HG02678 (cell line): ENCODE measurements at regions not wholly inside any gene's neighbourhood (a gene's known extent, or its start where the extent isn't known, plus 50 kb on each side); places are given as distances from the start of the nearest gene placed in this dataset.

Experiments
- ATAC-seq: cut with Tn5 transposase; IDR thresholded peaks from one replicate; pipeline ENCODE4 v1.9.1; 2021; ENCODE audit warnings: mild to moderate bottlenecking, moderate library complexity; ENCODE audit not compliant: unreplicated experiment

DNA sequence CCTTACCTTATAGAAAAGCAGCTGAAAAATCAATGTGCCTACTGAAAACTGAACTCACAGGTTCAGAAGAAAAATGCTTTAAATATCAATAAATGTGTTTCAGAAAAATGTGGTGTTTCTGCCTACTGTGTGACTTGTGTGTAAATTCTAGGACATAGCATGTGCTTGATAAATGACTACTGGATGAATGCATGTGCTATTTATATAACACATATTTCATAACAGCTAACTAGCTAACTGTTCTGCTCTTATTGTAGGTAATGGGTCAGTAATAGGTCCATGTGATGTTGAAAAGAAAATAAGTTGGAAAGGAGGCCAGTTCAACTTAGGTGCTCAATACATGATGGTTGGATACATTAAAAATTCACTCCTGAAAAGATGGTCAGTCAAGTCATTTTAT lies 993.0 kb upstream of the LCORL start:
- ATAC-seq = no peak

DNA sequence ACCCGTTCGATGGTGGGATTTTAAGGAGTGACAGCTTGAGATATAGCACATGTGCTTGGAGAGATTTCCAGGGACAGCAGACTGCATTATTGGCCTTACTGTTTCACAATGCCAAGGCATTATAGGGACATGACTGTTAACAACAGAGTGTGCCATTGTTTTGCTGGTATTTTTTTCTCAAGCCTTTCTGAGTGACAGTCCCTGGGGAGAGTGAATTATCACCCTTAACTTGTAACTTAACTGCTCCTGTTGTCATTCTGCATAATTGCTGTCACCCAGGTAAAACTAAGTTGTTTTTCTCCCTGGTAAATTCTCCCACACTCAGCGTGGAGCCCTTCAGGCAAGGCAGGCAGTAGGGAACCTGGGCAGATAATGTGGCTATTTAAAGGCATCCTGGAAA lies 989.2 kb upstream of the LCORL start:
- no peak for ATAC-seq

- no peak for ATAC-seq
Observed at GRCh38 chr4:19009881-19010280, 988.3 kb upstream of the LCORL start.

- no peak for ATAC-seq
Observed at GRCh38 chr4:19005211-19005610, 983.7 kb upstream of the LCORL start.

DNA sequence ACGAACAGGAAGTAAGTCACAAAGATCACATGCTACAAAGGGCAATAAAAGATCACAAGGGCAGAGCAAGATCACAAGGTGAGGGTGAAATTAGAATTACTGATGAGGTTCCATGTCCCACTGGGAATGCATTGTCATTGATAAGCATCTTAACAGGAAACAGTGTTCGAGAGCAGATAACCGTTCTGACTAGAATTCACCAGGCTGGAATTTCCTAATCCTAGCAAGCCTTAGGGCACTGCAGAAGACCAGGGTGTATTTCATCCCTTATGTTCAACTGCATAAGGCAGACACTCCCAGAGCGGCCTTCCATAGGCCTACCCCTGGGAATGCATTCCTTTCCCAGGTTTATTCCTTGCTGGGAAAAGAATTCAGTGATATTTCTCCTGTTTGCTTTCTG lies 980.6 kb upstream of the LCORL start:
- no peak for ATAC-seq

- ATAC-seq = no peak
Observed at GRCh38 chr4:18999595-18999994, 978.0 kb upstream of the LCORL start.

DNA sequence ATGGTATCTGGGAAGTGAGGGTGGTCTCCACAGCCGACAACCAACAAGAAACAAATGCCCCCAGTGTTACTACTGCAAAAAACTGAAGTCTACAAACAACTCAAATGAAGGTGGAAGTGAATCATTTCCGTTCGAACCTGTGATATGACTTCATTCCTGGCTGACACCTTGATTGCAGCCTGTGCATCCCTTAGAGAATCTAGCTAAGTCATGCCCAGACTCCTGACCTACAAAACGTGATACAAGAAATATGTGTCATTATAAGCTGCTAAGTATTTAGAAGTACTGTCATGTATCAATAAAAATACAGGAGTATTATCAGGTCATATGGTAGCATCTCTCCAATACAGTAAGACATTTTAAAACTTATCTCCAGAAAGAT lies 959.7 kb upstream of the LCORL start:
- ATAC-seq = no peak

DNA sequence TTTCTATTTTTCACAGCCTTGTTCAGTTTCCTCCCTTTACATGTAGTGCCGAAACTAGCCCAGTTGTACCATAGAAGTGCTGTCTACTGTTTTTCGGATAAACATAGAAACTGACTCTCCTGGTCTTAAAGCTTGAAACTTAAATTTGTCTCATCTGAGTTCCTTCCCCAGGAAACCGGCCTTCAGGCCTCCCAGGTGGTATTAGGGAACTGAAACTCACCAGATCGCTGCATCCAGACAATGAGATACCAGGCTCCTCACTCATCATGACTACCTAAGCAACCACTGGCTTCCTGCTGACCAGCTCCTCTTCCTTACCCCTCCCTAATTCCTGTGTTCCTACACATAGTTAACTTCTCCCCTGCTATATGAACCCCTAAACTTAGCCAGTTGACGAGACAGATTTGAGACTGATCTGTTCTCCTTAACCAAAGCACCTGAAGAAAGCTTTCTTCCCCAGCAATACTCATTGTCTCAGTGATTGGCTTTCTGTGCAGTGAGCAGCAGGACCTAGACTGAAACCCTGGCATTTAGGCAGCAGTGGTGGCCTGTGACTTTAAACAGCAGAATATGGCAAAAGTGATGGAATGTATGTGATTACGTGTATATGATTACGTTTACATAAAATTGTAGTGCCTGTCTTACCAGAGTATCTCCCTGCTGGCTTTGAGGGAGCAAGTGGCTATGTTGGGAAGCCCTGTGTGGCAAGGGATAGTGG lies 959.1 kb upstream of the LCORL start:
- peak; percentile 91 for ATAC-seq

DNA sequence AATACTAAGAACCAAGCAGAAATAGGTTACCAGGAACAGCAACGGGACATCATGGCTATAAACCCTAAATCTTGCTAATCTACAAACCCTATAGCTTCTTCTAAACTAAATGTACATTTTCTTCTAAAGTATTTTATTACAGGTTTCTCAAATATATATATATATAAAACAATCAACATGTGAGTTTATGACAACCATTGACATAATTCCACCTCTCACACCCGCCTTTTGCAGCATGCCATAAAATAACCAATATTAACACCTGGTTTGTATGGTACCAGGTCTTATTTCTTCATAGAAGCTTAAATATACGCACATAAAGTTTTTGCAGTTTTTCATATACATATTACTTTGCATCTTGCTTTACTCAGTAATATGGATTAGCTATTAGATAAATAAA lies 955.3 kb upstream of the LCORL start:
- no peak for ATAC-seq

DNA sequence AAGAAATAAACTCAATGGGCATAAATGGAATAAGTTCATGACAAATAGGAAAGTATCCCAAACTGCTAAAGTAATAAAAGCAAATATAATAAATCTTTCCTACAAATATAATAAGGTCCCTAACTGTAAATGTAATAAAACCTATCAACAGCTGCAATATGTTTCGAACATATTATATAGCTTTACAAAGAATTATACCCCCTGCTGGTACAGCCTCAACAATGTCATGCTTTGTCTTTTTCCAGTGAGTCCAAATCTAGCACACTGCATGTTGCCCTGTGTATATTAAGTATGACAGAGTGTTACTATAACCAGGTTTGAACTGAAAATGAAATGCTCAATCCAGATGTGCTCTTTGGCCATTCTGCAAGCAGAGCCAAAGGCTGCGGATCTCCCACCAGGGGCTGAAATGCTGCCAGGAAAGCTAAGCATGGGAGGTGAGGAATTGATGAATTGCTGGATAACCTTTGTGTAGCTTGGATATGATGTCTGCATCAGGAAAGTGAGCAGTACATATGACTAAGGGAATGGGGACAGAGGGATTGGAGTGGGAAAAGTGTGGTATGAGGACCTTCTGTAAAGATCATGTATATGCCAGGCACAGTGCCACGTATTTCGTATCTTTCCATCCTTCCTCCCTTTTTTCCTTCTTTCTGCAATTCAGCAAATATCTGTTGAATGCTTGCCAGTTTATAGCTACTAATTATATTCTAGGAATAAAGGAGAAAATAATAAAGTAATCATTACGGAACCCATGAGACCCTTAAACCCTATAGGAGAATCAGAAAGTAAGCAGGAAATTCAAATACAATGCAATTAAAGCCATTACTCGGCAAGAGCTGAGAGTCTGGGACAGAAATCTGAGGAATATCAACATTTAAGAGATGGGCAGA lies 954.6 kb upstream of the LCORL start:
- no peak for ATAC-seq

GRCh38 chr4:18973296-18973695 lies 951.7 kb upstream of the LCORL start:
- ATAC-seq = no peak

GRCh38 chr4:18961879-18962278 lies 940.3 kb upstream of the LCORL start:
- no peak for ATAC-seq

GRCh38 chr4:18961266-18961665 lies 939.7 kb upstream of the LCORL start:
- ATAC-seq = no peak

DNA sequence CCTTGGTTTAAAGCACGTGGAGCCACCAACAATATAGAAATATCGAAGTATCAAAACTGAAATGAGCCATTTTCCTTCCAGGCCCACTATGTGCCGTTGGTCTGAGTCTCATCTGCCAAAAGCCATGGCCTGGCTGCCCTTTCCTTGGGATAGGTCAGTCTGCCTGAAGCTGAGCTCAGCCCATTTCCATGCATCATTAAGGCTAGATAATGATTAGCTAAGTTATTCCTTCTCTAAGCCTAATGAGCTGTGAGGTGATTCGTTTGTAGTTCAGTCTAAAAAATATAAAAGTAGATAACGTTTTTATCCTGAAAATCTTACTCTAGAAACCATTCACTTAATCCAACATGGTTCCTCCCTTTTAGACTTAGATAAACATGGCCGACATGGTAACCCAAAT lies 936.2 kb upstream of the LCORL start:
- no peak for ATAC-seq

- ATAC-seq = no peak
Observed at GRCh38 chr4:18954538-18954937, 933.0 kb upstream of the LCORL start.

DNA sequence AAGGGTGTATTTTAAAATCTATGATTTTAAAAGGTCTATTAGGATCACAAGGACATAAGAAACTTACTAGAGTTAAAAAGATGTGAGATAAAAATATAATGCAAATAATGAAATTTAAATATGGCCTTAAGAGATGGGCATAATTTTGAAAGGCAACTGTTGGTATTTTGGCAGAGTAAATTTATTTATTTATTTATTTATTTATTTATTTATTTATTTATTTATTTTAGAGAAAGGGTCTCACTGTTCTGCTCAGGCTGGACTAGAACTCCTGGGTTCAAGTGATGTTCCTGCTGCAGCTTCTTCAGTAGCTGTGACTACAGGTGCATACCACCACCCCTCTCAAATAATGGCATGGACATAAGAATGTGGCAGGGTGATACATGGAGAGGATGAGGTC lies 932.1 kb upstream of the LCORL start:
- ATAC-seq = no peak

GRCh38 chr4:18945464-18945863 lies 923.9 kb upstream of the LCORL start:
- ATAC-seq = no peak

DNA sequence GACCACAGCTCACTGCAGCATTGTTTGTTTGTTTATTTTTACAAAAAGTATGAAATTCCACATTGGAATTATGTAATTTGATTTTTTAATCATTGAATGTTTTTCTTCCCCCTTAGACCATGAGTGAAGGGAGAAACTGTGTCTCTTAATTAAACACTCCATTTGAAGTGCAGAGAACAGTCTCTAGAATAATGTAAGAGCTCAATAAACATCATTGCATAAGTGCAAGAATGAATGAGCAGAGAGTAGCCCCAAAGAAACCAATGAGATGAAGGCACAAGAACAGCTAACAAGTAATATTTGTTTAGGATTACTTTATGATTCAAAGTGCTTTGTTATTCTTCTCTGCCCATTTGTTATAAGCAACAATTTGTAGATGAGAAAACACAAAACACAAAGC lies 921.3 kb upstream of the LCORL start:
- ATAC-seq = no peak

GRCh38 chr4:18938343-18939099 lies 917.0 kb upstream of the LCORL start:
- ATAC-seq = no peak

DNA sequence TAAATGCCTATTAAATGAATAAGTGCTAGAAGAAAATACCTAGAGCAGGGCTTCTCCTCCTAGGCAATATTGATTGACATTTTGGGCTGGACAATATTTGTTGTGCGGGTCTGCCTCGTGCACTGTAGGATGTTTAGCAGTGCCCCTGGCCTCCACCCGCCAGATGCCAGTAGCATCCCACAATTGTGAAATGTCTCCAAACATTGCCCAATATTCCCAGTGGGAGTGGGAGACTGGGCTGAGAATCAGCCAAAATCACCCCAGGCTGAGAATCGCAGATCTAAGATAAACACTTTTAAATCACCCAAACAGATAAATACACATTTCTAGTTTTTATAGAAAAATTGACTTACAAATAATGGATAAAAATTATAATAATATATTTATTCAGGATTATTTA lies 916.2 kb upstream of the LCORL start:
- ATAC-seq = no peak

GRCh38 chr4:18937080-18937479 lies 915.5 kb upstream of the LCORL start:
- ATAC-seq = no peak
